ENCODE measurements at regions not wholly inside any gene's neighbourhood (a gene's known extent, or its start where the extent isn't known, plus 50 kb on each side); places are given as distances from the start of the nearest gene placed in this dataset.

- no peak for DNase-seq
These were observed 931.0 kb upstream of the LRRTM1 start for GRCh38 chr2:81235601-81236000.

- DNase-seq, result no peak
These were observed 930.2 kb upstream of the LRRTM1 start for GRCh38 chr2:81234711-81235110.

- no peak for DNase-seq
These were observed 921.2 kb upstream of the LRRTM1 start for GRCh38 chr2:81225756-81226155.

- no peak for DNase-seq
These were observed 909.0 kb upstream of the LRRTM1 start for GRCh38 chr2:81213598-81213997.

- no peak for DNase-seq
These were observed 901.7 kb upstream of the LRRTM1 start for GRCh38 chr2:81206216-81206615.

- DNase-seq, result no peak
These were observed 892.5 kb upstream of the LRRTM1 start for GRCh38 chr2:81196933-81197628.

- no peak for DNase-seq
These were observed 891.9 kb upstream of the LRRTM1 start for GRCh38 chr2:81196383-81196851.

- DNase-seq, result no peak
These were observed 891.3 kb upstream of the LRRTM1 start for GRCh38 chr2:81195774-81196382.

GRCh38 chr2:81195017-81195773 lies 890.6 kb upstream of the LRRTM1 start:
- no peak for DNase-seq

- DNase-seq, result no peak
These were observed 890.0 kb upstream of the LRRTM1 start for GRCh38 chr2:81194581-81194980.

GRCh38 chr2:81194176-81194575 lies 889.6 kb upstream of the LRRTM1 start:
- DNase-seq, result no peak

- no peak for DNase-seq
These were observed 877.3 kb upstream of the LRRTM1 start for GRCh38 chr2:81181845-81182244.

- DNase-seq, result no peak
These were observed 866.9 kb upstream of the LRRTM1 start for GRCh38 chr2:81171447-81171846.

GRCh38 chr2:81163583-81163982 lies 859.0 kb upstream of the LRRTM1 start:
- DNase-seq, result no peak

- DNase-seq, result no peak
These were observed 854.0 kb upstream of the LRRTM1 start for GRCh38 chr2:81158505-81158904.

GRCh38 chr2:81148323-81148722 lies 843.8 kb upstream of the LRRTM1 start:
- DNase-seq, result no peak

GRCh38 chr2:81136296-81136695 lies 831.7 kb upstream of the LRRTM1 start:
- DNase-seq, result no peak

GRCh38 chr2:81097361-81097760 lies 792.8 kb upstream of the LRRTM1 start:
- DNase-seq, result no peak

- DNase-seq, result no peak
These were observed 788.5 kb upstream of the LRRTM1 start for GRCh38 chr2:81093031-81093430.

GRCh38 chr2:81087646-81088045 lies 783.1 kb upstream of the LRRTM1 start:
- no peak for DNase-seq

GRCh38 chr2:81084101-81084500 lies 779.5 kb upstream of the LRRTM1 start:
- DNase-seq, result no peak

- no peak for DNase-seq
These were observed 774.1 kb upstream of the LRRTM1 start for GRCh38 chr2:81078631-81079030.

- no peak for DNase-seq
These were observed 773.5 kb upstream of the LRRTM1 start for GRCh38 chr2:81078102-81078501.

- no peak for DNase-seq
These were observed 772.8 kb upstream of the LRRTM1 start for GRCh38 chr2:81077396-81077795.
